K562 (cell line): ENCODE measurements at regions not wholly inside any gene's neighbourhood (a gene's known extent, or its start where the extent isn't known, plus 50 kb on each side); places are given as distances from the start of the nearest gene placed in this dataset.

Experiments used
- ADNP ChIP-seq: fragments of 200-800 bp; sonication (Bioruptor generic); IDR thresholded peaks from 2 replicates; pipeline ENCODE4 v1.6.1; 2016; ENCODE audit warnings: missing genetic modification characterization, missing compliant biosample characterization
- ELF4 ChIP-seq: fragments of 450-650 bp; formaldehyde crosslinking; IDR thresholded peaks from 2 replicates; pipeline ENCODE4 v1.4.0; 2022; ENCODE audit warnings: missing genetic modification characterization
- FUS ChIP-seq: fragments of 200-400 bp; formaldehyde crosslinking; optimal IDR thresholded peaks from 2 replicates; pipeline ENCODE3; 2017; ENCODE audit warnings: low read depth, low read length
- PHF8 ChIP-seq: fragments of 200-600 bp; sonication (generic); IDR thresholded peaks from 2 replicates; pipeline ENCODE4 v1.6.1; 2012; ENCODE audit warnings: mixed run types, mild to moderate bottlenecking, inconsistent platforms, low read length, moderate library complexity, borderline replicate concordance
- POLR2A ChIP-seq: fragments of 450-650 bp; conservative IDR thresholded peaks from 2 replicates; pipeline ENCODE4 v1.6.1; 2016
- SP2 ChIP-seq: IDR thresholded peaks from 2 replicates; pipeline ENCODE4 v1.6.1; 2011; ENCODE audit warnings: mild to moderate bottlenecking, low read depth, low read length, moderate library complexity; ENCODE audit not compliant: poor library complexity, severe bottlenecking; ENCODE audit errors: extremely low read depth
- TAF1 ChIP-seq: IDR thresholded peaks from 2 replicates; pipeline ENCODE4 v1.6.1; 2011; ENCODE audit warnings: mild to moderate bottlenecking, low read length, moderate library complexity; ENCODE audit not compliant: insufficient read depth, control insufficient read depth, severe bottlenecking; ENCODE audit errors: extremely low read depth
- ZNF184 ChIP-seq: sonication (generic); formaldehyde crosslinking; IDR thresholded peaks from 2 replicates; pipeline ENCODE4 v1.5.0; 2020; ENCODE audit warnings: missing genetic modification reagents
- TF ChIP-seq, protein P1 (sequence below), 2 experiments: fragments of 450-650 bp; formaldehyde crosslinking in 1 of 2; IDR thresholded peaks; 2 replicates each; pipeline versions ENCODE4 v1.4.0 to v1.6.1; 2014 to 2020; ENCODE audit warnings: mild to moderate bottlenecking in 2 of 2, borderline replicate concordance in 1 of 2, low read depth in 1 of 2
- TF ChIP-seq, protein P2 (sequence below), 2 experiments: fragments of 450-650 bp in 1 of 2; sonication (generic) in 1 of 2; formaldehyde crosslinking; conservative IDR thresholded peaks; 2 replicates each; pipeline versions ENCODE4 v1.4.0 to v1.8.1; 2020 to 2022; ENCODE audit warnings: mild to moderate bottlenecking in 1 of 2, missing genetic modification reagents in 1 of 2
- TF ChIP-seq, protein P3 (sequence below): fragments of 250-450 bp; sonication (Bioruptor Pico); IDR thresholded peaks from 2 replicates; pipeline ENCODE4 v1.8.0; 2021; ENCODE audit warnings: moderate library complexity, mild to moderate bottlenecking, inconsistent platforms

DNA sequence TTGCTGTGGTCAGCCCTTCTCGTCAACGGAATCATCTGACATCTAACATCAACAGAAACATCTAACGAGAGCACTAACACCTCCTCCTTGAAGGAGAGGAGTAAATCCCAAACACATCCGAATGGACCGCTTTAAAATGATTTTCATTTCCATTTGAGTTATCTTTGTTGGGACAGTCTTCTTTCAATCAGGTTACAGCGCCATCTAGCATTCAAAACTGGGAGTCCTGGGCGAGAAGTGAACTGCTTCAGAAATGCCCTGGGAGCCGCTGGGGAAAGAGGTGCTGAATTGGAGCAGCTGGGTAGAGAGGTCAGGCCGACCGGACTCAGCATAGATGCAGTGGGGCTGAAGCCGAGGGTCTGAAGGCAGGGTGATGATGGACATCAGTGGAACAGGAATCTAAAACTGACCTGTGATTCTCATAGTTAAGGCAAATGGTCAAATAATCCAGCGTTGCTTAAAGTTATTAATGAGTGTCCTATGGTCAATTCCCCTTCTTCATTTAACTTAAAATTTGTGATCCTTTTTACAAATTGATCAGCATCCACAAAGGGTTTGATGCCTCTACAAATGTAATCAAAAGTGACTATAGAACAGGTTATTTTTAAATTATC is 170.0 kb upstream of the NDN start:
- no peak for TF ChIP-seq ZNF184 (CRISPR knock-in tag)
- no peak for TF ChIP-seq ADNP (tag)
- no peak for TF ChIP-seq FUS
- TF ChIP-seq, protein P1, sequence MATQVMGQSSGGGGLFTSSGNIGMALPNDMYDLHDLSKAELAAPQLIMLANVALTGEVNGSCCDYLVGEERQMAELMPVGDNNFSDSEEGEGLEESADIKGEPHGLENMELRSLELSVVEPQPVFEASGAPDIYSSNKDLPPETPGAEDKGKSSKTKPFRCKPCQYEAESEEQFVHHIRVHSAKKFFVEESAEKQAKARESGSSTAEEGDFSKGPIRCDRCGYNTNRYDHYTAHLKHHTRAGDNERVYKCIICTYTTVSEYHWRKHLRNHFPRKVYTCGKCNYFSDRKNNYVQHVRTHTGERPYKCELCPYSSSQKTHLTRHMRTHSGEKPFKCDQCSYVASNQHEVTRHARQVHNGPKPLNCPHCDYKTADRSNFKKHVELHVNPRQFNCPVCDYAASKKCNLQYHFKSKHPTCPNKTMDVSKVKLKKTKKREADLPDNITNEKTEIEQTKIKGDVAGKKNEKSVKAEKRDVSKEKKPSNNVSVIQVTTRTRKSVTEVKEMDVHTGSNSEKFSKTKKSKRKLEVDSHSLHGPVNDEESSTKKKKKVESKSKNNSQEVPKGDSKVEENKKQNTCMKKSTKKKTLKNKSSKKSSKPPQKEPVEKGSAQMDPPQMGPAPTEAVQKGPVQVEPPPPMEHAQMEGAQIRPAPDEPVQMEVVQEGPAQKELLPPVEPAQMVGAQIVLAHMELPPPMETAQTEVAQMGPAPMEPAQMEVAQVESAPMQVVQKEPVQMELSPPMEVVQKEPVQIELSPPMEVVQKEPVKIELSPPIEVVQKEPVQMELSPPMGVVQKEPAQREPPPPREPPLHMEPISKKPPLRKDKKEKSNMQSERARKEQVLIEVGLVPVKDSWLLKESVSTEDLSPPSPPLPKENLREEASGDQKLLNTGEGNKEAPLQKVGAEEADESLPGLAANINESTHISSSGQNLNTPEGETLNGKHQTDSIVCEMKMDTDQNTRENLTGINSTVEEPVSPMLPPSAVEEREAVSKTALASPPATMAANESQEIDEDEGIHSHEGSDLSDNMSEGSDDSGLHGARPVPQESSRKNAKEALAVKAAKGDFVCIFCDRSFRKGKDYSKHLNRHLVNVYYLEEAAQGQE (IDR thresholded peaks at IDR 0.05; ENCODE audit: borderline replicate concordance), result no peak
- TF ChIP-seq, protein P1 (CRISPR knock-in tag; IDR thresholded peaks at IDR 0.05; ENCODE audit: low read depth), result no peak
- TF ChIP-seq PHF8, result no peak
- TF ChIP-seq, protein P2, sequence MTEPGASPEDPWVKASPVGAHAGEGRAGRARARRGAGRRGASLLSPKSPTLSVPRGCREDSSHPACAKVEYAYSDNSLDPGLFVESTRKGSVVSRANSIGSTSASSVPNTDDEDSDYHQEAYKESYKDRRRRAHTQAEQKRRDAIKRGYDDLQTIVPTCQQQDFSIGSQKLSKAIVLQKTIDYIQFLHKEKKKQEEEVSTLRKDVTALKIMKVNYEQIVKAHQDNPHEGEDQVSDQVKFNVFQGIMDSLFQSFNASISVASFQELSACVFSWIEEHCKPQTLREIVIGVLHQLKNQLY (CRISPR knock-in tag; conservative IDR thresholded peaks at IDR 0.05), result no peak
- TF ChIP-seq ELF4 (CRISPR knock-in tag), result no peak
- no peak for TF ChIP-seq TAF1
- TF ChIP-seq POLR2A, result no peak
- TF ChIP-seq, protein P3, sequence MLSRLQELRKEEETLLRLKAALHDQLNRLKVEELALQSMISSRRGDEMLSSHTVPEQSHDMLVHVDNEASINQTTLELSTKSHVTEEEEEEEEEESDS (CRISPR knock-in tag), result no peak
- TF ChIP-seq SP2, result no peak
